NB4 (cell line): ENCODE measurements at regions not wholly inside any gene's neighbourhood (a gene's known extent, or its start where the extent isn't known, plus 50 kb on each side); places are given as distances from the start of the nearest gene placed in this dataset.
"Not testable (repeated sequence)": the region's sequence is repeated elsewhere in the genome, so short reads cannot be mapped to it uniquely, and the experiment has no call there.

ENCODE experiments used
- POLR2A ChIP-seq: IDR thresholded peaks from 2 replicates; pipeline ENCODE4 v1.6.1; 2011; ENCODE audit warnings: mild to moderate bottlenecking; ENCODE audit not compliant: insufficient read length; ENCODE audit errors: extremely low read depth
- TF ChIP-seq, protein P1 (sequence below): IDR thresholded peaks from one replicate; pipeline ENCODE4 v1.5.1; 2012; ENCODE audit warnings: low read depth, low read length

DNA sequence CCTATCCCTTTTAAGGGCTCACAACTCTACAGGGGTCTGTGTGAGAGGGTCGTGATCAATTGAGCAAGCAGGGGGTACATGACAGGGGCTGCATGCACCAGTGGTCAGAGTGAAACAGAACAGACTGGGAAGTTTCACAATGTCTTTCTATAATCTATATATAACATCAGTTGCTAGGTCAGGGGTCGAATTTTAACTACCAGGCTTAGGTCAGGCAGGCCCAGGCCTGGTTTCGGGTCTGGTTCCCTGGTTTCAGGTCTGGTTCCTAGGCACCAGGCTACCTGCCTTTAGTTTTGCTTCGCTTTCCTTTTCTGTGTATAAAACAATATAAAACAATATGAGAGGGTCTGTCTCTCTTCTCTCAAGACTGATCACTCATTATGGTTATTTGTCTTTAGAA lies 390.2 kb upstream of the CHORDC1 start:
- TF ChIP-seq, protein P1, sequence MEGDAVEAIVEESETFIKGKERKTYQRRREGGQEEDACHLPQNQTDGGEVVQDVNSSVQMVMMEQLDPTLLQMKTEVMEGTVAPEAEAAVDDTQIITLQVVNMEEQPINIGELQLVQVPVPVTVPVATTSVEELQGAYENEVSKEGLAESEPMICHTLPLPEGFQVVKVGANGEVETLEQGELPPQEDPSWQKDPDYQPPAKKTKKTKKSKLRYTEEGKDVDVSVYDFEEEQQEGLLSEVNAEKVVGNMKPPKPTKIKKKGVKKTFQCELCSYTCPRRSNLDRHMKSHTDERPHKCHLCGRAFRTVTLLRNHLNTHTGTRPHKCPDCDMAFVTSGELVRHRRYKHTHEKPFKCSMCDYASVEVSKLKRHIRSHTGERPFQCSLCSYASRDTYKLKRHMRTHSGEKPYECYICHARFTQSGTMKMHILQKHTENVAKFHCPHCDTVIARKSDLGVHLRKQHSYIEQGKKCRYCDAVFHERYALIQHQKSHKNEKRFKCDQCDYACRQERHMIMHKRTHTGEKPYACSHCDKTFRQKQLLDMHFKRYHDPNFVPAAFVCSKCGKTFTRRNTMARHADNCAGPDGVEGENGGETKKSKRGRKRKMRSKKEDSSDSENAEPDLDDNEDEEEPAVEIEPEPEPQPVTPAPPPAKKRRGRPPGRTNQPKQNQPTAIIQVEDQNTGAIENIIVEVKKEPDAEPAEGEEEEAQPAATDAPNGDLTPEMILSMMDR: not testable (repeated sequence)
- TF ChIP-seq POLR2A: not testable (repeated sequence)
